DMS53 (cell line): ENCODE measurements at regions not wholly inside any gene's neighbourhood (a gene's known extent, or its start where the extent isn't known, plus 50 kb on each side); places are given as distances from the start of the nearest gene placed in this dataset.
"Not testable (repeated sequence)": the region's sequence is repeated elsewhere in the genome, so short reads cannot be mapped to it uniquely, and the experiment has no call there.

ENCODE experiments used
- DNase-seq: peaks from one replicate; lab custom pipeline; 2025; lab: John Stamatoyannopoulos, UW

GRCh38 chr2:13607139-13607538 lies 890.4 kb downstream of the TRIB2 start:
- DNase-seq = no peak

- DNase-seq = no peak
Measured at GRCh38 chr2:13611939-13612338, 895.2 kb downstream of the TRIB2 start.

- no peak for DNase-seq
Measured at GRCh38 chr2:13616059-13616458, 899.3 kb downstream of the TRIB2 start.

GRCh38 chr2:13616616-13617015 lies 899.9 kb downstream of the TRIB2 start:
- DNase-seq = no peak

GRCh38 chr2:13628122-13628521 lies 911.4 kb downstream of the TRIB2 start:
- DNase-seq = no peak

GRCh38 chr2:13638181-13638580 lies 921.4 kb downstream of the TRIB2 start:
- no peak for DNase-seq

GRCh38 chr2:13649918-13650317 lies 933.2 kb downstream of the TRIB2 start:
- DNase-seq = no peak

- peak; percentile 68 for DNase-seq
Measured at GRCh38 chr2:13650586-13651180, 933.9 kb downstream of the TRIB2 start.

GRCh38 chr2:13651684-13652131 lies 935.0 kb downstream of the TRIB2 start:
- DNase-seq = no peak

GRCh38 chr2:13652531-13653313 lies 936.0 kb downstream of the TRIB2 start:
- DNase-seq = peak; percentile 50

GRCh38 chr2:13654416-13654815 lies 937.7 kb downstream of the TRIB2 start:
- DNase-seq = no peak

- no peak for DNase-seq
Measured at GRCh38 chr2:13660231-13660630, 943.5 kb downstream of the TRIB2 start.

- DNase-seq = no peak
Measured at GRCh38 chr2:13662055-13662454, 945.3 kb downstream of the TRIB2 start.

- no peak for DNase-seq
Measured at GRCh38 chr2:13666582-13667414, 950.1 kb downstream of the TRIB2 start.

- no peak for DNase-seq
Measured at GRCh38 chr2:13667415-13667757, 950.6 kb downstream of the TRIB2 start.

GRCh38 chr2:13669607-13670006 lies 952.9 kb downstream of the TRIB2 start:
- no peak for DNase-seq

GRCh38 chr2:13673821-13674220 lies 957.1 kb downstream of the TRIB2 start:
- not testable (repeated sequence) for DNase-seq

- no peak for DNase-seq
Measured at GRCh38 chr2:13676269-13676668, 956.2 kb upstream of the LRATD1 start.

GRCh38 chr2:13681936-13682335 lies 950.6 kb upstream of the LRATD1 start:
- no peak for DNase-seq

- no peak for DNase-seq
Measured at GRCh38 chr2:13682540-13683272, 949.8 kb upstream of the LRATD1 start.

GRCh38 chr2:13686262-13686661 lies 946.3 kb upstream of the LRATD1 start:
- no peak for DNase-seq

- no peak for DNase-seq
Measured at GRCh38 chr2:13694673-13695072, 937.8 kb upstream of the LRATD1 start.
